NCI-H69 (cell line): ENCODE measurements at regions not wholly inside any gene's neighbourhood (a gene's known extent, or its start where the extent isn't known, plus 50 kb on each side); places are given as distances from the start of the nearest gene placed in this dataset.
"Not testable (repeated sequence)": the region's sequence is repeated elsewhere in the genome, so short reads cannot be mapped to it uniquely, and the experiment has no call there.

ENCODE experiments used
- DNase-seq: peaks from one replicate; lab custom pipeline; 2025; lab: John Stamatoyannopoulos, UW

DNA sequence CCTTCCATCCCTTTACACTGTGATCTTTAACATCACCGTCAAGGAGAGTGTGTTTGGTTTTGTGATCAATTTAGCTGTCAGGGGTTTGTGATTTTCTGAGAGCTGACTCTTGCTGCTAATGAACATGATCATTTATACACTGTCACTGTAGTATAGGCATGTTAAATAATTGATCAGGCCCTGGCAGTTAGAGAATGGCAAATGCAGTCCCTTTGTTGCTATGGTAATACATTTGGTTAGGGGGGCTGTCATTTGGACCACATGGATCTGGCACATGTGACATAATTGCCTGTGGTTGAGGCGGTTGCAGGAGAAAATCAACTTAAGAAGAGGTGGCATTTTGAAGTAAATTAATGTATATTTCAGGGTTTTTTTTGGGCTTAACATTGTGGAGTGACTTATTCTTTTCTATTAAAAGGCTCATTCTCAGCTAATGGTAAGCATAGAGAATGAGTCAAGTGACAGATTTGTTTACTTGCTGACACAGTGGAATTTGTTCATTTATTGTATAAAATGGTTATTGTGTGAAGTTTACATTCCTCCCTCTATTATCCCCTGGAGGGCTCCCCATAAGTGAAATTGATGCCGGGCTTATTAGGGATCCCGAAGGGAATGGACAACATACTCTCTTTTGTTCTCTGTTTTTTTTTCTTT is 114.0 kb downstream of the FHIP1A start:
- DNase-seq = no peak

GRCh38 chr4:151524610-151525009 is 115.6 kb downstream of the FHIP1A start:
- no peak for DNase-seq

DNA sequence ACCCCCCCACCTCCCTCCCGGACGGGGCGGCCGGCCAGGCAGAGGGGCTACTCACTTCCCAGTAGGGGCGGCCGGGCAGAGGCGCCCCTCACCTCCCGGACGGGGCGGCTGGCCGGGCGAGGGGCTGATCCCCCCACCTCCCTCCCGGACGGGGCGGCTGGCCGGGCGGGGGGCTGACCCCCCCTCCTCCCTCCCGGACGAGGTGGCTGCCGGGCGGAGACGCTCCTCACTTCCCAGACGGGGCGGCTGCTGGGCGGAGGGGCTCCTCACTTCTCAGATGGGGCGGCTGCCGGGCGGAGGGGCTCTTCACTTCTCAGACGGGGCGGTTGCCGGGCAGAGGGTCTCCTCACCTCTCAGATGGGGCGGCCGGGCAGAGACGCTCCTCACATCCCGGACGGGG is 117.5 kb downstream of the FHIP1A start:
- DNase-seq = not testable (repeated sequence)

DNA sequence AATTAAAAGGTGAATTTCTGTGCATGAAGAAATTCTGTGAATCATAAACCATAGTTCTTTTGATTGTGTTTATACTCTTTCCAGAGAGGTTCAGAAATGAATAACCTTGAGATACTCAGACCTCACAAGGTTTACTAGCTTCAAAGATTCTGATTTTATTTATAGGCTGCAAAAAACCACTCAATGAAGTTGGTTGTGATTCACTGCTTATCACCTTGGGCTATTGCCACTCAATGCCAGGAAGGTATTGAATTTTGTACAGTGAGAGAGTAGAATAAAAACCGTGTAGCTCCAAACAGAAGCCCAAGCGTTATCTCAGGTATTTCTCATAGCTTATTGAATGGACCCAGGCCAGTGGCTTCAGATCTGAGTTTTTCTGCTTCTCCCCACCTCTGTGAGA is 118.7 kb downstream of the FHIP1A start:
- no peak for DNase-seq

GRCh38 chr4:151529187-151529586 is 120.2 kb downstream of the FHIP1A start:
- no peak for DNase-seq

GRCh38 chr4:151530230-151530629 is 121.3 kb downstream of the FHIP1A start:
- no peak for DNase-seq

DNA sequence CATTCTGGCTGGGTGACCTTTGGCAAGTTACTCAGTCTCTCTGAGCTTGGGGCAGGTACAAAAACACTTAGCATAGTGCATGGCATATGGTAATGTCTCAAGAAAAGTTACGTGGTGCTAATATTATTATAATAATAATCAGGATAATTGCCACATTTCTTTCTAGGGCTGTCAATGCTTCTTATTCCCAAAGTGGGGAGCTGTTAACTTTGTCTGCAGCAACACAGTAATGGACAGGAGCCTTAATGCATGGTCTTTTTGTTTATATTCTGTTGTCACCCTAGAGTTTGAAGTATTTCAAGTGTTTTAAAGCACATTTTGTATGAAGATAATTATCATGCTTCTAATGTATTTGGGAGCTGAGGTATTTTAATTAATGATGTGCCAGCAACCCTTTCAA is 121.8 kb downstream of the FHIP1A start:
- no peak for DNase-seq

DNA sequence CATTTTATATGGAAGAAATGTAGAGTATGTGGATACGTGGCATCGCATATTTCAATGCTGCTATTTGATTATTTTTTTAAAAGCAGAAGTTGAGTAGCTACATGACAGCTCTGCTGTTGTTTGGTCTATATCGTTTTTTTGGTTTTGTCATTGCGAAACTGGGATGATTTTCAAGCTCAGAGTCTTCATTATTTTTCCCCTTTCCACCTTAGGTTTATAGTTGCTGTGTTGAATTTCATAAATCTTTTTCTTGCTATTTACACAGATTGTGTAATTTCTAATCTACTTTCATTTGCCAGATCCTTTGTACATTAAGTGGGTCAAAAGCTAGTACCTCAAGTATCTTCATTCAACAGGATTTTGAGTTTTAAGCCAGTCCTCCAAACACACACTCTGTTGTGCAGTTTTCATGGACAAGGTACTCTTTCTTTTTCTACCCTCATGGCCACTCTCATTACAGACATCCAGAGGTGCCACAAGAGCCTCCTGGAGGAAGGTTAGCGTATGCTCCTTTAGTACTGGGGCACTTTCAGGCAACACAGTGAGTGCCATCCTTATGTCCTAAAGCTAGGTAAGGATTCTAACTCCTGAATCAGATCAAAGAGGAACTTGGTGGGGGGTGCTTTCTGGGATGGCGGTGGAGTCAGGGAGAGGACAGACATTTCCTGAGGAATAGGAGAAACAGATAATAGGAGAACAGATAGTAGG is 123.2 kb downstream of the FHIP1A start:
- DNase-seq = no peak

DNA sequence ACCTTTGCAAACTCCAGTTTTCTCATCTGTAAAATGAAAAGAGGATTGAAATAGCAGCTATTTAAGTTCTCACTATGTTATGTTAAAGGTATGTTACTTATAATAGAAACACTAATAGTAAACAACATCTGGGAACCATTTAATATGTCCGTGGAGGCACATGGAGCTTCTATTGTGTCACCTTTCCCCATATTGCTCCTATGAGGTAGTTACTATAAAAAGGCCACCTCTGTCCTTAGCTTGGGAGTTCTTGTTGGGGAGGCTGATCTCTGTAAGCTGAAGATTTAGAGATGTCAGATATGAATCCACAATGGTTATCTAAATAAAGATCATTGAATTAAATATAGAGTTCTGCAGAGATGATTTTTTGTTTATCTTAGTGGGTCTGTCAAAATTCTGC is 125.2 kb downstream of the FHIP1A start:
- DNase-seq = no peak

DNA sequence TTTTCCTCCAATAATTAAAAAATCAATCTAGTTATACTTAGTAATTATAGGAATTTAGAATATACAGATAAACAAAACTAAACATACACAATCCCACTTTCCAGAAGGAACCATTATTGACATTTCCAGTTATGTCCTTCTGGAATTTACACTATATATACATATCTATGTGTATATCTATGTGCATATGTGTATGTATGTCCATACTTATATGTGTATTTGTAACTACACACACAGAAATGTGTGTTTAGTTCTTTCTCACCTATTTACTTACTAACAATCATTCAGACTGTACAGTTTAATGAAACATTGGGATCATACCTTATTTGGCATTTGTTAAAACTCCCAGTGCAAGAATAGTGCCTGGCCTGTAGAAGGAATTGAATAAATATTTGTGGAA is 126.4 kb downstream of the FHIP1A start:
- DNase-seq = no peak

GRCh38 chr4:151537687-151538086 is 128.7 kb downstream of the FHIP1A start:
- DNase-seq = no peak

- no peak for DNase-seq
These were observed 130.0 kb downstream of the FHIP1A start for GRCh38 chr4:151538963-151539362.

- peak; percentile 14 for DNase-seq
These were observed 131.9 kb downstream of the FHIP1A start for GRCh38 chr4:151540728-151541388.

DNA sequence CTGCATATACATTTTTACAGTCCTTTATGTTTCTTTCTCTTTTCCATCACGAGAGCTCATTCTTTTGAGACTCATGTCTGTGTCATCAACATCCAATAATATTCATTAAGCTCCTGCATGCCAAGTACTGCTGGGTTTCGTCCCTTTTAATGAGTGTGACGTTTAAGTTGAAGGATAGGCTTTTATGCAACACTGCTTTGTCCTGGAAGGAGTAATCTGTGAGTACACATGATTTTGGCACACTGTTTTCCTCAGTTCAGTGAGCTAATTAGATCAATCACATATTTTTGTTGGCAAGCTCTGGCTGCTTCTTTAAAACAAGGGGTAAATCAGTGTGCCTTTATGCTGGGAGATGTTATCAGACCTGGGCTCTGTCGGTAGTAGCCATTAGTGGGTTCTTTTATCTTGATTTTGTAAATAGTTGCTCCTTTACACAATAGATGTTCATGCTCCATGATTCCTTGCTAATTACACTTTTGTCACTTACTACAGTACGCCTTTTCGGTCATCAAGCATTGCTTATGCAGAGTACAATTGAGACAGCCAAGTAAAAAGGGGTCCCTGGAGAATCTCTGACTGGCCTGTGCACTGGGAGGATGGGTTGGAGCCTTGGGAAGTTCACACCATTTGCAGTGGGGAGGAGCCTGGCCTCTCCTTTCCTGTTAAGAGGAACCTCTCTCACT is 132.6 kb downstream of the FHIP1A start:
- peak; percentile 45 for DNase-seq

DNA sequence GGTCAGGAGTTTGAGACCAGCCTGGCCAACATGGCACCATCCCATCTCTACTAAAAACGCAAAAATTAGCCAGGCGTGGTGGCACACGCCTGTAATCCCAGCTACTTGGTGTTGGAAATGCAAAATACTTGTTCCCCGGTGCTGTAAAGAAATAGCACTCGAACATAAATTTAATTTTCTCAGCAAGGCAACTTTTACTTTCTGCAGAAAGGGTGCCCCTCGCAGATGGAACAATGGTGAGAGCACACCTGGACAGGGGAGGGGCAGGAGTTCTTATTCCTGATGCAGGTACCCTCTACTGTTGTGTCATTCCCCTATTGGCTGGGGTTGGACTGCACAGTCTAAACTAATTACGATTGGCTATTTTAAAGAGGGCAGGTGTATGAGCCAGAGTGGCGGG is 139.7 kb downstream of the FHIP1A start:
- no peak for DNase-seq

GRCh38 chr4:151549378-151549777 is 140.4 kb downstream of the FHIP1A start:
- not testable (repeated sequence) for DNase-seq

- DNase-seq = peak; percentile 9
These were observed 144.9 kb downstream of the FHIP1A start for GRCh38 chr4:151553874-151554273.

GRCh38 chr4:151555151-151555945 is 146.4 kb downstream of the FHIP1A start:
- no peak for DNase-seq

GRCh38 chr4:151558496-151559113 is 149.6 kb downstream of the FHIP1A start:
- no peak for DNase-seq

DNA sequence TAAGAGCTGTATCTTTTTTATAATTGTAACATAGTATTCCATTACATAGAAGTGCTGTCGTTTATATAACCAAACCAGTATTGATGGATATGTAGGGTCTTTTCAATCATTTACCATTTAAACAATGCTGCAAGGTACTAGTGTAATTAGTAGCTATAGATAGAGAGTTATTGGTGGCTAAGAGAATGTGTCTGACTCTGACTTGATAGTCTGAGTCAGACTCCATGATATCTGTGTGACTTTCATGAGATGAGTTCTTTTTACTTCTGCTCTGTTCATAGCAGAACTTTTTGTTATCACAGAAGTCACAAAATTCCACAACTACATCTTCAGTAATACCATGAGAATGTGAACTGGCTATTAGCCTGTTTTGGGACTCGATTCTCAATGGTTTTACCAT is 150.6 kb downstream of the FHIP1A start:
- no peak for DNase-seq

DNA sequence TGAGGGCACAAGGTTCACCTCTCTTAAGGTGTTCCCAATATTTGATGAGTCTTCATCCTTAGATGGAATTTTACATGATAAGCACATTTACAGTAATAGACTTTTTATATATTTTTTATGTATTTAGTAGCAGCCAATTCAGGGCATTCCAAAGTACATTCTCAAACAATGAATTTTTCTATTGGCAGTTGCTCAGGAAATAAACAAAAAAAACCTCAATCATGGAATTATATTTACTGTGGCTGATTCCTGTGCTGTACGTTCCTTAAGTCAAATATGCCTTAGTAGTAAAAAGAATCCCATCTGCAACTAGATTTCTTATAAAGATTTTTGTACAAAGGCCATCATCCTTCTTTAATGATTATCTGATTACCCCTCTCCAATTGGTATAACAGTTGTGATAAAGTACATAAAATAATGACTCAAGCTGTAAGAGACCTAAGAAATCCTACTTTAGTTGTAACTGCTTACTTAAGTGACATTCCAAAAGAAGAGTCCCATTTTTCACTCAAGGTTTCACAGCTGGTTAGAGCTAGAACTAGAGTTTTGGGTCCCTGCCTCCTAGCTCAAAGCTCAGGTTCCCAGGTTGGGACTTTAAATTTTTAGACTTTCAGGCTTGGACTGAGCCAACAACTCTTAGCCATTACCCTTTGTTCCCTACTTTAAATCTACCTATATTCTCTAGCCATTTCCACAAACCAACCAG is 152.7 kb downstream of the FHIP1A start:
- DNase-seq = no peak
